Suprapubic skin (tissue), 4 donors: ENCODE measurements at regions not wholly inside any gene's neighbourhood (a gene's known extent, or its start where the extent isn't known, plus 50 kb on each side); places are given as distances from the start of the nearest gene placed in this dataset.

Experiments
- CTCF ChIP-seq, 2 donors: fragments of 200-600 bp in 1 of 2; fragments of 450-650 bp in 1 of 2; sonication (generic) in 1 of 2; IDR thresholded peaks; one replicate each; pipeline ENCODE4 v1.5.1; 2016 to 2019; ENCODE audit warnings: antibody characterized with exemption in 2 of 2, mild to moderate bottlenecking in 1 of 2, moderate library complexity in 1 of 2
- EP300 ChIP-seq: sonication (generic); formaldehyde crosslinking; IDR thresholded peaks from one replicate; pipeline ENCODE4 v1.6.1; 2017; ENCODE audit warnings: antibody characterized with exemption
- POLR2A ChIP-seq, 2 donors: fragments of 450-650 bp; IDR thresholded peaks; one replicate each; pipeline ENCODE4 v1.6.1; 2017; ENCODE audit warnings: antibody characterized with exemption in 2 of 2, mild to moderate bottlenecking in 2 of 2, moderate library complexity in 2 of 2
- POLR2AphosphoS5 ChIP-seq, 3 donors: sonication (generic); formaldehyde crosslinking; IDR thresholded peaks; one replicate each; pipeline ENCODE4 v1.6.1; 2017; ENCODE audit warnings: antibody characterized with exemption in 3 of 3

DNA sequence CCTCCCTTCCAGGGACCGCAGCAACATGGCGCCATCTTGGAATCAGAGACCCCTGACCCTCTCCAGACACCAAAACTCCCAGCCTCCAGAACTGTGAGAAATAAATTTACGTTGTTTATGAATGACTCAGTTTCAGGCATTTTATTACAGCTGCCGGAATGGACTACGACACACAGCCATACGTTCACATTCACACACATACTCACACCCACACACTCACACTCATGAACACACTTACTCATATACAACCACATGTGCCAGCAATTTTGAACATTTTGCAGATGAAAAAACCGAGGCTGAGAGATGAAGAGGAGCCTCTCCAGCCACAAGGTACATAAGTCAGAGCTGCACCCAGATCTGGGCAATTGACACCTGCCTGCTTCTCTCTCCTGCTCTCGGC lies 151.0 kb upstream of the RAB4A start:
- TF ChIP-seq POLR2AphosphoS5 (IDR thresholded peaks at IDR 0.05) = no peak
- no peak for TF ChIP-seq POLR2A (IDR thresholded peaks at IDR 0.05)
- no peak for TF ChIP-seq CTCF (IDR thresholded peaks at IDR 0.05)
- no peak for TF ChIP-seq EP300
